HUES64 (cell line): ENCODE measurements at regions not wholly inside any gene's neighbourhood (a gene's known extent, or its start where the extent isn't known, plus 50 kb on each side); places are given as distances from the start of the nearest gene placed in this dataset.

Experiments
- H3K27ac ChIP-seq: 2 replicates; pipeline ENCODE4 v1.7.0; 2013; ENCODE audit warnings: low read depth, low read length, inconsistent platforms
- H3K27me3 ChIP-seq: 2 replicates; pipeline ENCODE4 v1.6.1; 2013; ENCODE audit warnings: mild to moderate bottlenecking, low read length; ENCODE audit not compliant: insufficient read depth
- H3K36me3 ChIP-seq: 2 replicates; pipeline ENCODE4 v1.6.1; 2013; ENCODE audit warnings: mild to moderate bottlenecking, low read length; ENCODE audit not compliant: insufficient read depth
- H3K4me1 ChIP-seq: 2 replicates; pipeline ENCODE4 v1.6.1; 2013; ENCODE audit warnings: mild to moderate bottlenecking, low read length, moderate library complexity; ENCODE audit not compliant: insufficient read depth
- H3K4me3 ChIP-seq: 2 replicates; pipeline ENCODE4 v1.5.1; 2013; ENCODE audit warnings: mild to moderate bottlenecking, low read length, moderate library complexity
- H3K9ac ChIP-seq: 2 replicates; pipeline ENCODE4 v1.6.1; 2013; ENCODE audit warnings: mild to moderate bottlenecking, low read depth, low read length
- H3K9me3 ChIP-seq: 2 replicates; pipeline ENCODE4 v1.6.1; 2013; ENCODE audit warnings: low read depth, low read length; ENCODE audit not compliant: insufficient read depth
- WGBS: fragments of 150-250, 120-280 bp; methylation state at CpG from one replicate; pipeline ENCODE4 v1.1.7; 2013; ENCODE audit warnings: missing lambda C conversion rate; 5-methylcytosine and 5-hydroxymethylcytosine counted together

DNA sequence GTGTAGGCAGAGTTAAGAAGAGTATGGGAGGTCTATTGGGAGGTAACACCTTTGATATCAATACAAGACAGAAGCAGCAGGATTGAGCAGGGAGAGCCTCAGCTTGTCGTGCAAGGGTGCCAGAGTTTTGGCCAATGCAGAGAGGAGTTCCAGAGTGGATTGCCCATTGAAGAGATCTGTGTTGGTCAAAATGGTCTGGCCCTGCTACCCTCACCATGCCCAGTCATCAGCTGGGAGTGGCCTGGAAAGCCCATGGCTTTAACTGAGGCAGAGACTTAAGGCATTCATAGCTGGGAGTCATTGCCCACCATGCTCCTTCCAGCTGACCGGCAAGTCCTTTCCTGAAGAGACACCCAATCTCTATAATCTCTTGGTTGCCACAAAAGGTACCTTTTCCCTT lies 271.3 kb downstream of the ABHD5 start:
- no peak overlapping the region for H3K4me3 ChIP-seq
- H3K9me3 ChIP-seq: no peaks in the 10 kb centered on the region
- H3K27me3 ChIP-seq: no peaks in the 10 kb centered on the region
- 65% methylated on average over 2 of the region's 2 CpGs for WGBS
- H3K27ac ChIP-seq: no peak overlapping the region
- H3K36me3 ChIP-seq: no peaks in the 10 kb centered on the region
- peaks cover 28% of the 10 kb centered on the region for H3K4me1 ChIP-seq
- H3K9ac ChIP-seq: no peak overlapping the region

GRCh38 chr3:43963208-43963607 lies 272.5 kb downstream of the ABHD5 start:
- no peak overlapping the region for H3K27ac ChIP-seq
- H3K4me1 ChIP-seq: peaks cover 34% of the 10 kb centered on the region
- no peak overlapping the region for H3K4me3 ChIP-seq
- H3K36me3 ChIP-seq: no peaks in the 10 kb centered on the region
- no peak overlapping the region for H3K9ac ChIP-seq
- H3K9me3 ChIP-seq: no peaks in the 10 kb centered on the region
- whole genome bisulfite sequencing: 91% methylated on average over 5 of the region's 5 CpGs
- H3K27me3 ChIP-seq: no peaks in the 10 kb centered on the region

DNA sequence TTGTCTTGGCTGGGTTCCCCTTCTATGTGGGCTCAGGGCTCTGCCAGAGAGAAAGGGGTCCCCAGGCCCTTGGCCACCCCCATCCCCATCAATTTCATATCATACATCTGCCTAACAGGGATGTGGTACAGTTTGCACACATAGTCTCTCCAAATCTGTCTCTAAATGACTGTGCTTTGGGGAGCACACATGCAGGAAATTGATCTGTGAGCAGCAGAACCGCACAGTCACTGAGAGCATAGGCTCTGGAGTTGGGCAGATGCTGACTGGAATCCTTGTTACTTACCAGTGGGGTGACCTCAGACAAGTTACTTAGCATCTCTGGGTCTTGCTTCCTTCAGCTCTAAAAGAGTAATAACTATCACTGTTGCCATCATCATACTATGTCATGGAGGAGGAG lies 273.9 kb downstream of the ABHD5 start:
- H3K9ac ChIP-seq: no peak overlapping the region
- WGBS: 83% methylated on average over 1 of the region's 1 CpG

GRCh38 chr3:43965656-43966055 lies 274.9 kb downstream of the ABHD5 start:
- Histone ChIP-seq H3K27ac (no peak overlapping the region), H3K4me3 (no peak overlapping the region), H3K27me3 (no peaks in the 10 kb centered on the region), H3K9ac (no peak overlapping the region), H3K36me3 (no peaks in the 10 kb centered on the region), H3K9me3 (no peaks in the 10 kb centered on the region), H3K4me1 (peaks cover 40% of the 10 kb centered on the region)
- WGBS: 100% methylated on average over 1 of the region's 1 CpG

More for the DNA sequence above, 273.9 kb downstream of the ABHD5 start:
- Histone ChIP-seq H3K9me3 (no peaks in the 10 kb centered on the region), H3K4me1 (peaks cover 37% of the 10 kb centered on the region), H3K4me3 (no peak overlapping the region), H3K27ac (no peak overlapping the region), H3K27me3 (no peaks in the 10 kb centered on the region), H3K36me3 (no peaks in the 10 kb centered on the region)

GRCh38 chr3:43966126-43966525 lies 275.4 kb downstream of the ABHD5 start:
- no peaks in the 10 kb centered on the region for H3K9me3 ChIP-seq
- peaks cover 43% of the 10 kb centered on the region for H3K4me1 ChIP-seq
- H3K27ac ChIP-seq: no peak overlapping the region
- no peaks in the 10 kb centered on the region for H3K36me3 ChIP-seq
- H3K4me3 ChIP-seq: no peak overlapping the region
- H3K9ac ChIP-seq: no peak overlapping the region
- WGBS: 83% methylated on average over 6 of the region's 6 CpGs
- H3K27me3 ChIP-seq: no peaks in the 10 kb centered on the region

DNA sequence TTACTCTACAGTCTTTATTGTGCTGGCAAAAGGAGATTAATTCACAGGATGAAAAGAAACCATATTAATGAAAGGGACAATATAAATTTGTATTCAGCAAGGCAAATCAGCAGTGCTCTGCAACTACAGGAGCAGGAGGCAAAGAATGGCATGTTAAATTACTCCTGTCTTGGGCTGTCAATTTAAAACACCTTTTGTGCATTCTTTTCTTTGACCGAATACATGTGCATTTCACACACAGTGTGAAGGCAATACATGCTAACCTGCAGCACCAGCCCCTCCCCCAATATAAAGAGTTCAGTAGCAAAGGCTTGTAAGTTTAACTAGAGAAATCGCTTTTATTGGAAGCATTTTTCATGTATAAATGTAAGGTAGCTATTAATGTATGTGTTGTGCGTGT lies 275.2 kb upstream of the TOPAZ1 start:
- 93% methylated on average over 3 of the region's 3 CpGs for WGBS

GRCh38 chr3:43968465-43968864 lies 273.2 kb upstream of the TOPAZ1 start:
- 51% methylated on average over 5 of the region's 5 CpGs for WGBS
- no peak overlapping the region; the same call in 1 of the 2 replicates for H3K27ac ChIP-seq
- H3K9ac ChIP-seq: no peak overlapping the region

More for the DNA sequence above, 275.2 kb upstream of the TOPAZ1 start:
- H3K4me1 ChIP-seq: peaks cover 43% of the 10 kb centered on the region
- H3K27me3 ChIP-seq: no peaks in the 10 kb centered on the region
- no peaks in the 10 kb centered on the region for H3K36me3 ChIP-seq
- H3K4me3 ChIP-seq: no peak overlapping the region
- no peak overlapping the region for H3K9ac ChIP-seq
- H3K27ac ChIP-seq: no peak overlapping the region
- no peaks in the 10 kb centered on the region for H3K9me3 ChIP-seq

DNA sequence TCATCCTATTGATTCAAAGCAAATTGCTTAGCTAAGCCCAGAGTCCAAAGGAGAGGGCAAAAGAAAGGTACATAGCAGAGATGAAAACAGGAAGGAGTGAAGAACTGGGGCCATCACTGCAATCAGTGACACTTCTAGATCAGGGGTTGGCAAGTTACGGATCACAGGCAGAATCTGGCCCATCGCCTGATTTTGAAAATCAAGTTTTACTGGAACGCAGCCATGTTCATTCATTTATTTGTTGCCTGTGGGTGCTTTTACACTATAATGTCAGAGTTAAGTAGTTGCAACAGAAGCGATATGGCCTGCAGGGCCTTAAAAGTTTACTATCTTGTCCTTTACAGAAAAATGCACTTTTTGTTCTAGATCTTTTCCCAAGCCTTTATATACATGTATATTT lies 271.7 kb upstream of the TOPAZ1 start:
- Histone ChIP-seq H3K4me3 (no peak overlapping the region), H3K36me3 (no peaks in the 10 kb centered on the region), H3K9ac (no peak overlapping the region), H3K27me3 (no peaks in the 10 kb centered on the region), H3K4me1 (peaks cover 43% of the 10 kb centered on the region), H3K9me3 (no peaks in the 10 kb centered on the region), H3K27ac (no peak overlapping the region)
- WGBS: 94% methylated on average over 3 of the region's 4 CpGs

More at GRCh38 chr3:43968465-43968864, 273.2 kb upstream of the TOPAZ1 start:
- Histone ChIP-seq H3K36me3 (no peaks in the 10 kb centered on the region), H3K9me3 (no peaks in the 10 kb centered on the region), H3K4me1 (peaks cover 43% of the 10 kb centered on the region), H3K4me3 (no peak overlapping the region), H3K27me3 (no peaks in the 10 kb centered on the region)

- Histone ChIP-seq H3K4me1 (peaks cover 43% of the 10 kb centered on the region), H3K4me3 (no peak overlapping the region), H3K9ac (no peak overlapping the region), H3K36me3 (no peaks in the 10 kb centered on the region), H3K9me3 (no peaks in the 10 kb centered on the region), H3K27me3 (no peaks in the 10 kb centered on the region), H3K27ac (no peak overlapping the region)
- 92% methylated on average over 8 of the region's 8 CpGs for WGBS
Measured at GRCh38 chr3:43970351-43970750, 271.3 kb upstream of the TOPAZ1 start.

DNA sequence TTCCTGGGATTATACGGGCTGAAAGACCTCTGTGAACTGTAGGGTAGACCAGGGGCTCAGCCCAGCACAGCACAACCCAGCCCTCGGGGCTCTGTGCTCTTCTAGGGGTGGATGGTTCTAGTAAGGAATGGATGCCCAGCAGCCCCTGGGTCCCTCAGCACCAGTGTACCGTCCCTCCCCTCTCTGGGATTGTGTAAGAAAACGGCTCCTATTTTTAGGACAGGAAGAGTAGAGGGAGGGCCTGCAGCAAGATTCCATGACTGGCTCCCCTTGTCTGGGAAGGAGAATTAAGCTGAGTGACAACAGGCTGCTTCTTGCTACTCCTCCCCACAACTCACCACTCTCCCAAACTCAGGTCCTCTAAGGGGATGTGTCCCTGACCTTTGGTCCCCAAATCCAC lies 270.8 kb upstream of the TOPAZ1 start:
- no peak overlapping the region for H3K9ac ChIP-seq
- no peaks in the 10 kb centered on the region for H3K36me3 ChIP-seq
- WGBS: 81% methylated on average over 4 of the region's 4 CpGs
- no peak overlapping the region for H3K4me3 ChIP-seq
- no peaks in the 10 kb centered on the region for H3K27me3 ChIP-seq
- peaks cover 42% of the 10 kb centered on the region for H3K4me1 ChIP-seq
- no peak overlapping the region for H3K27ac ChIP-seq
- no peaks in the 10 kb centered on the region for H3K9me3 ChIP-seq

DNA sequence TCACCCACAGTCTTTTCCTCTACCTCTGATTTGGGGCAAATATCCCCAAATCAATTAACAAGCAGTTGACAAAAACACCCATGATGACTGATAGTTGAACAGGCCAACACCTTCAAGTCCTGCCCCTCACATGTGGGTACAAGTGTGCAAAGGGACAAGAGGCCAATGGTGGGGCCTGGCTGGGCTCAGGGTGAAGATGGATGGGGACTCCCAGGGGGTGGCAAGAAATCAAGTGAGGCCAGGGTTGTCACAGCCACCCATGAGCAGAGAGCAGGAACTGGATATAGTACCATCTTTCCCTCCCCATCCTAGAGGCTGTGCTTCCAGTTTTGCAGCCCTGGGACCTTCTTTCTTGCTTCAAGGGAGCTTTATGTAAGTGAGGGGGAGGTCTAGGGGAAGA lies 270.2 kb upstream of the TOPAZ1 start:
- H3K9ac ChIP-seq: no peak overlapping the region
- peaks cover 36% of the 10 kb centered on the region for H3K4me1 ChIP-seq

DNA sequence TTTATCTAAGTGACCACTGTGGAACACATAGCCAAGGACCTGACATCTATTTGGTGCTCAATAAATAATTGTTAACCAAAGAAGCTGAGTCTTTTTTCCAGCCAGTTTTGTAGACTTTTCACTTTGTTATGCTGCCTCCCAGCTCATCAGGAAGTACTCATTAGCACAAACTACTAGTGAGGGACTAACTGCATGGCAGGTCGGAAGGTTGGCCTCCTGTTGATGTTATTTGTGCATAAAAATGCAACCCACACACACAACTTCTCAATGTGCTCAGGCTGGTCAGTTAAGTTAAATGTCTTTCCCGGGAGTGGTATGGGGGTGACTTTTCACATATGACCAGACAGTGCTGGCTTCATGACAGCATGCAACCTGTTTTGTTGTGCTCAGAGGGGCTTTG lies 263.0 kb upstream of the TOPAZ1 start:
- Histone ChIP-seq H3K4me3 (no peak overlapping the region), H3K9ac (no peak overlapping the region), H3K9me3 (no peaks in the 10 kb centered on the region), H3K27ac (peak overlapping the region; percentile 56; the same call in 1 of the 2 replicates), H3K36me3 (no peaks in the 10 kb centered on the region), H3K27me3 (no peaks in the 10 kb centered on the region), H3K4me1 (peaks cover 28% of the 10 kb centered on the region)
- WGBS: 23% methylated on average over 1 of the region's 2 CpGs

More for the DNA sequence above, 270.2 kb upstream of the TOPAZ1 start:
- H3K36me3 ChIP-seq: no peaks in the 10 kb centered on the region
- no peaks in the 10 kb centered on the region for H3K27me3 ChIP-seq
- H3K27ac ChIP-seq: no peak overlapping the region
- H3K9me3 ChIP-seq: no peaks in the 10 kb centered on the region
- H3K4me3 ChIP-seq: no peak overlapping the region
